ENCODE measurements at regions not wholly inside any gene's neighbourhood (a gene's known extent, or its start where the extent isn't known, plus 50 kb on each side); places are given as distances from the start of the nearest gene placed in this dataset.

- POLR2A ChIA-PET = no interaction called here
- RAD21 ChIA-PET (ENCODE audit: low non-redundant PET in 1 of 2, low total read pairs in 2 of 2, uncharacterized antibody in 2 of 2, unreplicated experiment in 2 of 2) = no interaction called here
- no peaks in the 10 kb centered on the region for H3K79me2 ChIP-seq (ENCODE audit: insufficient read depth, low read length)
- H3K36me3 ChIP-seq (ENCODE audit: control insufficient read depth in 1 of 2, insufficient read depth in 2 of 2, low read length in 2 of 2) = no peaks in the 10 kb centered on the region
- TF ChIP-seq CEBPB (IDR thresholded peaks at IDR 0.05; ENCODE audit: low read depth) (no peak), SRF (IDR thresholded peaks at IDR 0.05; ENCODE audit: low read depth) (no peak), FOSL1 (IDR thresholded peaks at IDR 0.05; ENCODE audit: low read depth) (no peak), EGR1 (IDR thresholded peaks at IDR 0.05; ENCODE audit: low read depth) (no peak), ZNF274 (IDR thresholded peaks at IDR 0.05; ENCODE audit: low read depth, low read length) (no peak), EZH2 (IDR thresholded peaks at IDR 0.05) (no peak), CTCF (IDR thresholded peaks at IDR 0.05 in 2 of 3, conservative IDR thresholded peaks at IDR 0.05 in 1 of 3; ENCODE audit: borderline replicate concordance in 1 of 3, insufficient read depth in 1 of 3, low read depth in 2 of 3, low read length in 2 of 3) (no peak), CBX3 (IDR thresholded peaks at IDR 0.05; ENCODE audit: low read depth) (no peak), SP1 (IDR thresholded peaks at IDR 0.05; ENCODE audit: low read depth) (no peak), RAD21 (IDR thresholded peaks at IDR 0.05; ENCODE audit: low read depth) (no peak), POLR2AphosphoS5 (IDR thresholded peaks at IDR 0.05; ENCODE audit: low read depth, low read length) (no peak), SIN3A (IDR thresholded peaks at IDR 0.05; ENCODE audit: low read depth) (no peak)
- TF ChIP-seq, protein P1, sequence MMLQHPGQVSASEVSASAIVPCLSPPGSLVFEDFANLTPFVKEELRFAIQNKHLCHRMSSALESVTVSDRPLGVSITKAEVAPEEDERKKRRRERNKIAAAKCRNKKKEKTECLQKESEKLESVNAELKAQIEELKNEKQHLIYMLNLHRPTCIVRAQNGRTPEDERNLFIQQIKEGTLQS (IDR thresholded peaks at IDR 0.05) = no peak
- H3K4me1 ChIP-seq (ENCODE audit: control insufficient read depth in 1 of 2, insufficient read depth in 2 of 2, low read length in 2 of 2) = no peaks in the 10 kb centered on the region
- intact Hi-C loops (cut with micrococcal nuclease) = no loop called here
- DNase-seq (ENCODE audit: low read depth, low spot score) (no peak), ATAC-seq (no peak)
- H3K27me3 ChIP-seq (ENCODE audit: insufficient read depth, low read length) = no peaks in the 10 kb centered on the region
- H3K4me3 ChIP-seq (replicated peaks in 1 of 2; ENCODE audit: low read depth in 1 of 2, low read length in 2 of 2) = no peak overlapping the region
- CTCF ChIA-PET = no interaction called here
- H3K27ac ChIP-seq (ENCODE audit: low read depth, low read length) = no peak overlapping the region
- no TSS peak for BruUV-seq (replicated peaks)
- H3K9me2 ChIP-seq (ENCODE audit: insufficient read depth) = no peaks in the 10 kb centered on the region; the same call in 1 of the 2 replicates
- H3K9me3 ChIP-seq (ENCODE audit: control insufficient read depth in 1 of 2, insufficient read depth in 1 of 2, low read depth in 1 of 2, low read length in 2 of 2) = 0 out of 4 replicates have a peak, but pooled peaks cover 0 to 4% of the 10 kb centered on the region in 2 experiments
- no peak overlapping the region for H3K9ac ChIP-seq (ENCODE audit: low read length)
- no peaks in the 10 kb centered on the region for H4K20me1 ChIP-seq (ENCODE audit: insufficient read depth)
- H2AFZ ChIP-seq (ENCODE audit: low read depth, low read length, poor library complexity, severe bottlenecking) = no peak overlapping the region
- no peak overlapping the region for H3K4me2 ChIP-seq (ENCODE audit: low read length)
Observed at GRCh38 chr4:29538889-29539646, 1181.1 kb upstream of the PCDH7 start.

All from HCT116 (cell line).